ENCODE measurements at regions not wholly inside any gene's neighbourhood (a gene's known extent, or its start where the extent isn't known, plus 50 kb on each side); places are given as distances from the start of the nearest gene placed in this dataset.

DNA sequence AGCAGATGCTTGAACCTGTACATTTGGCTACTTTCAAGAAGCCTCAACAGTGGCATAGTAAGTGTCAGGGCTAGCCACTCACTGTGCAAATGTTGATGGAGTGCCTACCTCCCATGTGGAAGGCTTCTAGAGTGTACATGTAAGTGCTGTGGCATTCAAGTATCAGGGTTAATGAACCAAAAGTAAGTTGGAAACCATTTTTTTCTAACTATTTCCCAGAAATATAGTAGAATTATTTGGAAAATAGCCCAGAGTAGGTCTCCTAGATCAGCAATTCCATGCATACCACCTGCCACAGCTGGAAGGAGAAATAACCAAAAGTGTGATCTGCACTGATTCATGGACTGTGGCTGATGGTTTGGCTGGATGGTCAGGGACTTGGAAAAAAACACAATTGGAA lies 53.3 kb downstream of the FOXD1 start:
- DNase-seq (ENCODE audit: low read depth, low spot score), result no peak
- in situ Hi-C loops (cut with HindIII; ENCODE audit: low pct_unique_long_range_greater_than_20kb, low sequenced_read_pairs), result no loop called here

DNA sequence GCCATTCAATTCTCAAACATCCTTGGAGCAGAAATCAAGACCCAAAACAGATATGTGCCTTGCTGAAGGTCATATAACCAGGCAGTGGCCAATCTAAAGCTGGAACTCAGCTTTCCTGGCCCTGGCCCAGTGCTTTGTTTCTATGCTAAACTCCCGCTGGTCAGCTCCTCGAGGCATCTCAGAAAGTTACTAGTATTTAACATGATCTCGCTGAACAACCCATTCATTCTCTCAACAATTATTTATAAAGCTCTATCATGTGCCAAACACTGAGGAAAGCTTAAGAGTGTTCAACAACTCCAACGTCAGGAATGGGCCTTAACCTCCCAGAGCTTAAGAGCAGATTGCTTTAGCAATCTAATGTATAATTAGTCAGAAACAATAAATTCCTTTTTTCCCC lies 54.0 kb downstream of the FOXD1 start:
- DNase-seq (ENCODE audit: low read depth, low spot score), result no peak
- in situ Hi-C loops (cut with HindIII; ENCODE audit: low pct_unique_long_range_greater_than_20kb, low sequenced_read_pairs), result no loop called here

DNA sequence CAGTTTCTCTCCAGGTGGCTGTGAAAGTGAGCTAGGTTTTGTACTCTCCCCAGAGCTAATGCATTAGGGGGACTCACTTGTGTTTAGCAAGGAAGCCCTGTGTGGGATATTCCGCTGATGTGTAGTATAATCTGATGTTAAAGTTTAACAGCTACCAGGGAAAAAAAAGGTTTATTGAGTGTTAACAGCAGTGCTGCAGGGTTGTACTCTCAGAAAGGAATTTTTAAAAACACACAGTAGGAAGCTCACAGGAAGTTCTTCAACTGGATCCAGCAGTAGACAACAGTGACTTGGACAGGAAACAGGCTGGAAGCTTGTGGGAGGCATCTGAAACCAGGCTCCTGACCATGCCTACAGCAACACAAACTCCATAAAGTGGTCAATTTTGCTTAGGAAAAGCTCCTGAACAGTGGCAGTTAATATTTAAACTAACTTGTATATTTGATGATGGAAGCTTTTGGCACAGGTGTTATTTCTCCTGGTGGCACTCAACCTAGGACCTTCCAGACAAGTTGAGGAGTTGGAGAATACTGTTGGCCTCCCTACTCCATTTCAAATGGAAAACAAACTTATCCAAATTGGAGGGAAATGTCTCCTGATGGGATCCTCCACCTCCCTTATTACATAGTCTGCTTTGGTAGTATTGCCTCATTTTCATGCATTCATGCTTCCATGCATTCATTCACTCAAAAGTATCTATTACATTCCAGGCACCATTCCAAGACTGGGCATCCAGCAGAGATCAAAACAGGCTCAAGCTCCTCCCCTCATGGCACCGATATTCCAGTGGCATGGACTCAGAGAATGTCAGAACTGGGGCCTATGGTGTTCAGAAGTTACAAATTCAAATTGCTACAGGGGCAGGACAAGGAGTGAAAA lies 54.7 kb downstream of the FOXD1 start:
- DNase-seq (ENCODE audit: low read depth, low spot score), result no peak
- in situ Hi-C loops (cut with HindIII; ENCODE audit: low pct_unique_long_range_greater_than_20kb, low sequenced_read_pairs), result no loop called here

DNA sequence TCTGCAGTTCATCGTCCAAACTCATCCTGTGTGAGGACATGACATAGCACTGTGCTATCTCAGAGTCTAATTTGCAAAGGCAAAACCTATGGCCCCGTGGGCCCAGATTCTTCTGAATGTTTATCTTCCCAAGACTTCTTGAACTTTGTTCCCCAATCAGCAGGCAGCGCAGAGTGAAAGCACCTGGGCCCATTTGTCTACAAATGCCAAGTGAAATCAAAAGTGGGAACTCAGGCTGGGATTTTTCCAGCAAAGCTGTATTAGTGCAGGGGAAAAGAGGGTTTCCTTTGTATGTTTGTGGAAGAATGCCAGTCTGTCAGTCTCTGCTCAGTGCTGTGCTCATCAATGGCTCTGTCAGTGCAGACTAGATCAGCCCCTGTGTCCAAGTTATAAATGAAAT lies 55.8 kb downstream of the FOXD1 start:
- DNase-seq (ENCODE audit: low read depth, low spot score), result no peak
- in situ Hi-C loops (cut with HindIII; ENCODE audit: low pct_unique_long_range_greater_than_20kb, low sequenced_read_pairs), result no loop called here

DNA sequence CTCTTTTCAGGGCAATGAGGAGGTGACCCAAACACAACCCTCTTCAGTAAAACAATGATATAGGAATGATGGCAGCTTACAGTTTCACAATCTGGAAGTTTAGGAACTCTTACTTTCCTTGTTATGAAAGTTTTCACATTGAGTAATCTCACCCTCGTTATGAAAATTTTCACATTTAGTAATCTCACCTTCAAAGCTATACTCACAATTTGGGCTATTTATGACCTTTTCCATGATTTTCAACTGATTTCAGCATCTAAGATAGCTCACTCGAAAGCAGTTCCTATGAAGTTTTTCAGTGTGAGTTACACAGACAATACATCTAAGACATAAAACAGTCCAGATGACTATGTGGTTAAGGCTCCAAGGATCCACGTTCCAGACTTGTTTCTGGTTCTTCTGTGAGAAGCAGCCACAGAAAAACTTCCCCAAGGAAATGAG lies 57.1 kb downstream of the FOXD1 start:
- in situ Hi-C loops (cut with HindIII; ENCODE audit: low pct_unique_long_range_greater_than_20kb, low sequenced_read_pairs), result no loop called here
- DNase-seq (ENCODE audit: low read depth, low spot score), result no peak

GRCh38 chr5:73390972-73391371 lies 57.6 kb downstream of the FOXD1 start:
- in situ Hi-C loops (cut with HindIII; ENCODE audit: low pct_unique_long_range_greater_than_20kb, low sequenced_read_pairs), result no loop called here
- no peak for DNase-seq (ENCODE audit: low read depth, low spot score)

DNA sequence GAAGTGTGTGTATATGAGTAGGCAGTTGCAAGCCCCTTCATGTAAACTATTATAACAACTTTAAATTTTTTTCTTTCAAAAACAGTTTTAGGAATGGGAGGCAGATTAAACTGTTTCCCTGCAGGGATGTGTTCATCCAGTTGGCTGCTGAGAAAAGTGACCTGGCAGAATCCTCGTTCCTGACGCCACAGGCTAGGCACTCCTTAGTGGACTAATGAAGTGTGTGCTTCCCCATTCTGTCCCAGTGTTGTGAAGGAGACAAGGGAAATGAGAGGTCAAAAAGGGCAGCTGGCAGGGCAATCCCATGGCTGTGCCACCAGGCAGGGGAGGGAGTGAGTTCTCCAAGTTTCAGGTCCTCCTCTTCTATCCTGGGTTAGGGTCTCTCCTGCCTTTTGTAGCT lies 59.8 kb downstream of the FOXD1 start:
- no peak for DNase-seq (ENCODE audit: low read depth, low spot score)
- in situ Hi-C loops (cut with HindIII; ENCODE audit: low pct_unique_long_range_greater_than_20kb, low sequenced_read_pairs), result no loop called here

- no peak for DNase-seq (ENCODE audit: low read depth, low spot score)
- in situ Hi-C loops (cut with HindIII; ENCODE audit: low pct_unique_long_range_greater_than_20kb, low sequenced_read_pairs), result no loop called here
These were observed 60.3 kb downstream of the FOXD1 start for GRCh38 chr5:73388306-73388684.

- in situ Hi-C loops (cut with HindIII; ENCODE audit: low pct_unique_long_range_greater_than_20kb, low sequenced_read_pairs), result no loop called here
- no peak for DNase-seq (ENCODE audit: low read depth, low spot score)
These were observed 60.8 kb downstream of the FOXD1 start for GRCh38 chr5:73387601-73388305.

- in situ Hi-C loops (cut with HindIII; ENCODE audit: low pct_unique_long_range_greater_than_20kb, low sequenced_read_pairs), result no loop called here
- DNase-seq (ENCODE audit: low read depth, low spot score), result no peak
These were observed 61.4 kb downstream of the FOXD1 start for GRCh38 chr5:73387149-73387591.

DNA sequence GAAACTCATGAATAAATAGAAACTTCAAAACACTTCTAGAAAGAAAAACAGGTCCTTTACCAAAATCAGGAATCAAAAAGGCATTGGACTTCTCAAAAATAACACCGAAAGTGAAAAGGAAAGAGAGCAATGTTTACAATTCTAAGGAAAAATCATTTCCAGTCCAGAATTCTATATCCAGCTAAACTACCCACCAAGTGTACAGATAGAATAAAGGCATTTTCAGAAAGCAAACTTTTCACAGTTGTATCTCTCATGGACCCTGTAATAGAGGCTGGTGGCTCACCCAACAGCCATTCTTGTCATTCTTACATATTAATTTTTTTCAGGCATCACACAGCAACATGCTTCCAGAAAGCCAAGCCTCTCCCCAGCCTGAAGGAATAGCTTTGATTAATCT lies 63.7 kb downstream of the FOXD1 start:
- in situ Hi-C loops (cut with HindIII; ENCODE audit: low pct_unique_long_range_greater_than_20kb, low sequenced_read_pairs), result no loop called here
- no peak for DNase-seq (ENCODE audit: low read depth, low spot score)

DNA sequence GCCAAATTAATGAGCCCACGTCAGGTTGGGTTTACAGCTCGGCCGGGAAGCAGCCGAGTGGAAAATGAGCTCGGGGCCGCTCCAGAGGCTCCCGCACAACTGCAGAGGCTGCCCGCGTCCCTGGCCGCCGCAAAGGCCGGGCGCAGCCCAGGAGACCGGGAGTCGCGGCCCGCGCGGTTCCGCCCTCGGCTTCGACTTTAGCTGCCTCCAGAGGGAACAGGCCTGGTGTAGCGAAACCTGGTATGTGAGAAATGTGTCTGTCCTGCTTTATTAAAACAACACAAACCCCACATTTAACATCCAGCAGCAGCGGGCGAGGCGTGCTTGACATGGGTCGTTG lies 66.2 kb downstream of the FOXD1 start:
- no peak for DNase-seq (ENCODE audit: low read depth, low spot score)
- in situ Hi-C loops (cut with HindIII; ENCODE audit: low pct_unique_long_range_greater_than_20kb, low sequenced_read_pairs), result no loop called here

GRCh38 chr5:73381590-73382400 lies 66.8 kb downstream of the FOXD1 start:
- in situ Hi-C loops (cut with HindIII; ENCODE audit: low pct_unique_long_range_greater_than_20kb, low sequenced_read_pairs), result no loop called here
- DNase-seq (ENCODE audit: low read depth, low spot score), result no peak

DNA sequence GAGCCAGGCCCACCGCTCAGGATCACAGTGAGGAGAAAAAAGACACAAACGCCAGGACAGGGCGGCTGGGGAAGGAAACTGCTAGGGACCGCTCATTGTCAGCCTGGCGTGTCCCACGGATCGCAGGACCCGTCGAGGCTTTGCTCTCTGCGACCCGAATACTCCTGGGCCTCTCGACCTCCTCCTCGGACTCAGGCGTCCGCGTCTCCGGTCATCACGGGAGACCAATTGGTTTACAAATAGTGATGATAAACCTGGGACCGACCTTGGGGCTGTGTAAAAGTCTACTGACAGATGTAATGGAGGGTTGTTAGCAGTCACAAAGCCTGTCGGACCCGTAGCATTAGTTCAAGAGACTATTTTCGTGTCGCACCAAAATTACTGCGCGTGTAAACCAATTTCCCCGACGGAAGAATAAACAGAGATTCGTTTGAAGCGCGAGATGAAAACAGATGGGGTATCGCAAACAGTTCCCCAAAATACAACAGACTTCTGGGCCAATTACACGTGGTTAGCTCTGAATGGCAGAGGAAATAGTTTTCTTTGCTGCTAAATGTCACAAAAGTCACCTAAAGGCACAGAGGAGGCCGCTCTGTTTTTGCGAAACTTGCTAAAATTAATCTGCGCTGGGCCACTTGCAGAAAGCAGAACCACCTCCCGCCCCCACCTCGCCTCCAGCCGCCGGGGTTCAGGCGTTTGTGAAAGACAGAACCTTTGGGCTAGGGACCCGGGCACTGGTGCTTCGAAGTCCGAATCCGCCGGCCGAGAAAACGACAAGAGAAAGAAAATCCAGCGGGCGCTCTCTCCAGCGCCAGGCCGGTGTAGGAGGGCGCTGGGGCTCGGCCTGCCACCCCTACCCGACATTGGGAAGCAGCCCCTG lies 67.6 kb downstream of the FOXD1 start:
- in situ Hi-C loops (cut with HindIII; ENCODE audit: low pct_unique_long_range_greater_than_20kb, low sequenced_read_pairs), result no loop called here
- no peak for DNase-seq (ENCODE audit: low read depth, low spot score)

DNA sequence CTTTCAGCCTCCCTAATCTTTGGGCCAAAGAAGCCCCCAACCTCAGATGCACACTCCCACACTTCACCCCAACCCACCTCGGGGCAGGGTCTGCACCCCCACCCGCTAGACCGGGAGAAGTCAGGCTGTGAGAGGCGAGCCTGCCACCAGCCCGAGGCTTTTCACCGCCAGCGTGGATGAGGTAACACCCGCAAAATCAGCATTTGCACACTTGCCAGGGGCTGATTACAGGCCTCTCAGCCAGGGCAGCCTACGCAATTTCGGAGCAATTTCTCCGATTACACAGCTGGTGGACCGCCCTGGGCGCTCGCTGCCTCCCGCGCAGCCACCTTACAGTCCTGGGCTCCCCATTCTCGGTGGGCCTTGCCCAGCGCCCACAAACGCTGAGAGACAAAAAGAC lies 68.5 kb downstream of the FOXD1 start:
- in situ Hi-C loops (cut with HindIII; ENCODE audit: low pct_unique_long_range_greater_than_20kb, low sequenced_read_pairs), result no loop called here
- DNase-seq (ENCODE audit: low read depth, low spot score), result no peak

- no peak for DNase-seq (ENCODE audit: low read depth, low spot score)
These were observed 69.1 kb downstream of the FOXD1 start for GRCh38 chr5:73379435-73379834.

GRCh38 chr5:73378765-73379164 lies 69.8 kb downstream of the FOXD1 start:
- in situ Hi-C loops (cut with HindIII; ENCODE audit: low pct_unique_long_range_greater_than_20kb, low sequenced_read_pairs), result no loop called here
- DNase-seq (ENCODE audit: low read depth, low spot score), result no peak

More at GRCh38 chr5:73379435-73379834, 69.1 kb downstream of the FOXD1 start:
- in situ Hi-C loops (cut with HindIII; ENCODE audit: low pct_unique_long_range_greater_than_20kb, low sequenced_read_pairs), result no loop called here

Measured in SK-MEL-5 (cell line).